H9 (cell line): ENCODE measurements at regions not wholly inside any gene's neighbourhood (a gene's known extent, or its start where the extent isn't known, plus 50 kb on each side); places are given as distances from the start of the nearest gene placed in this dataset.

ENCODE experiments used
- DNase-seq: peaks from one replicate; pipeline ENCODE4 v3.0.0-alpha.2; 2017
- H2AFZ ChIP-seq: one replicate; pipeline ENCODE4 v1.6.1; 2013; ENCODE audit warnings: mild to moderate bottlenecking, low read length, control low read depth, moderate library complexity
- H2AK5ac ChIP-seq: 2 replicates; pipeline ENCODE4 v1.6.1; 2013; ENCODE audit warnings: low read length, control low read depth, mixed read lengths; ENCODE audit not compliant: insufficient read length
- H2BK120ac ChIP-seq: one replicate; pipeline ENCODE4 v1.6.1; 2013; ENCODE audit warnings: low read depth, mild to moderate bottlenecking, low read length, control low read depth, inconsistent platforms; ENCODE audit not compliant: poor library complexity, severe bottlenecking
- H2BK12ac ChIP-seq: 2 replicates; pipeline ENCODE4 v1.6.1; 2013; ENCODE audit warnings: low read length, control low read depth, mixed read lengths, low read depth; ENCODE audit not compliant: insufficient read length
- H2BK15ac ChIP-seq: 2 replicates; pipeline ENCODE4 v1.6.1; 2013; ENCODE audit warnings: low read depth, low read length, control low read depth
- H2BK20ac ChIP-seq: one replicate; pipeline ENCODE4 v1.6.1; 2013; ENCODE audit warnings: low read depth, mild to moderate bottlenecking, low read length, control low read depth, inconsistent platforms; ENCODE audit not compliant: poor library complexity, severe bottlenecking
- H2BK5ac ChIP-seq: 2 replicates; pipeline ENCODE4 v1.6.1; 2013; ENCODE audit warnings: low read length, control low read depth, mixed read lengths; ENCODE audit not compliant: insufficient read length
- H3K14ac ChIP-seq: 2 replicates; pipeline ENCODE4 v1.6.1; 2013; ENCODE audit warnings: low read length, control low read depth; ENCODE audit not compliant: insufficient read depth
- H3K18ac ChIP-seq: 2 replicates; pipeline ENCODE4 v1.6.1; 2013; ENCODE audit warnings: low read depth, mild to moderate bottlenecking, mixed read lengths, low read length, control low read depth; ENCODE audit not compliant: insufficient read length
- H3K23ac ChIP-seq: 2 replicates; pipeline ENCODE4 v1.6.1; 2013; ENCODE audit warnings: low read length, control low read depth, mixed read lengths, low read depth; ENCODE audit not compliant: insufficient read length
- H3K23me2 ChIP-seq: 2 replicates; pipeline ENCODE4 v1.6.1; 2013; ENCODE audit warnings: low read depth, mild to moderate bottlenecking, mixed read lengths, low read length, control low read depth; ENCODE audit not compliant: insufficient read length, poor library complexity, severe bottlenecking
- H3K27ac ChIP-seq: 2 replicates; pipeline ENCODE4 v1.5.1; 2013; ENCODE audit warnings: low read length, control low read depth, mixed read lengths, low read depth; ENCODE audit not compliant: insufficient read length
- H3K27me3 ChIP-seq: 2 replicates; pipeline ENCODE4 v1.6.1; 2013; ENCODE audit warnings: low read length, control low read depth, inconsistent platforms; ENCODE audit not compliant: insufficient read depth
- H3K4ac ChIP-seq: 2 replicates; pipeline ENCODE4 v1.6.1; 2013; ENCODE audit warnings: low read depth, mild to moderate bottlenecking, control low read depth, inconsistent platforms, low read length, moderate library complexity
- H3K4me1 ChIP-seq: 2 replicates; pipeline ENCODE4 v1.6.1; 2013; ENCODE audit warnings: low read length, control low read depth, inconsistent platforms; ENCODE audit not compliant: insufficient read depth
- H3K4me2 ChIP-seq: 2 replicates; pipeline ENCODE4 v1.6.1; 2013; ENCODE audit warnings: low read length, control low read depth, mixed read lengths; ENCODE audit not compliant: insufficient read length, insufficient read depth
- H3K56ac ChIP-seq: 2 replicates; pipeline ENCODE4 v1.6.1; 2013; ENCODE audit warnings: low read depth, mild to moderate bottlenecking, mixed read lengths, low read length, control low read depth; ENCODE audit not compliant: insufficient read length
- H3K79me1 ChIP-seq: 2 replicates; pipeline ENCODE4 v1.6.1; 2013; ENCODE audit warnings: low read depth, mild to moderate bottlenecking, moderate library complexity, low read length, control low read depth, inconsistent platforms; ENCODE audit not compliant: insufficient read depth, poor library complexity, severe bottlenecking
- H3K79me2 ChIP-seq: 2 replicates; pipeline ENCODE4 v1.6.1; 2013; ENCODE audit warnings: low read length, control low read depth, inconsistent platforms; ENCODE audit not compliant: insufficient read depth
- H3K9ac ChIP-seq: 2 replicates; pipeline ENCODE4 v1.6.1; 2013; ENCODE audit warnings: low read length, control low read depth, mixed read lengths; ENCODE audit not compliant: insufficient read length; ENCODE audit errors: extremely low read depth
- H3K9me3 ChIP-seq: one replicate; pipeline ENCODE4 v1.6.1; 2013; ENCODE audit warnings: low read depth, low read length, inconsistent platforms; ENCODE audit not compliant: control insufficient read depth
- H3T11ph ChIP-seq: one replicate; pipeline ENCODE4 v1.6.1; 2013; ENCODE audit warnings: mild to moderate bottlenecking, low read length, control low read depth, inconsistent platforms
- H4K20me1 ChIP-seq: one replicate; pipeline ENCODE4 v1.6.1; 2013; ENCODE audit not compliant: control insufficient read depth, insufficient read length, insufficient read depth
- H4K5ac ChIP-seq: 2 replicates; pipeline ENCODE4 v1.6.1; 2013; ENCODE audit warnings: low read depth, mild to moderate bottlenecking, mixed read lengths, low read length, control low read depth; ENCODE audit not compliant: insufficient read length
- H4K8ac ChIP-seq: replicated peaks from 2 replicates; pipeline ENCODE4 v1.6.1; 2013; ENCODE audit warnings: low read length, control low read depth, mixed read lengths, low read depth; ENCODE audit not compliant: insufficient read length
- H4K91ac ChIP-seq: 2 replicates; pipeline ENCODE4 v1.6.1; 2013; ENCODE audit warnings: low read depth, mild to moderate bottlenecking, moderate library complexity, mixed read lengths, low read length, control low read depth; ENCODE audit not compliant: insufficient read length
- H3K27ac Mint-ChIP-seq, 3 experiments: 2 replicates in 2 of 3; 3 replicates in 1 of 3; pipeline ENCODE4 v1.8.0; 2020 to 2021; ENCODE audit warnings: mixed read lengths in 3 of 3, mild to moderate bottlenecking in 1 of 3, moderate library complexity in 1 of 3
- H3K27me3 Mint-ChIP-seq: 2 replicates; pipeline ENCODE4 v1.8.0; 2021; ENCODE audit warnings: low read depth, mild to moderate bottlenecking, moderate library complexity, mixed read lengths
- H3K36me3 Mint-ChIP-seq, 3 experiments: 2 replicates in 2 of 3; 3 replicates in 1 of 3; pipeline ENCODE4 v1.8.0; 2020 to 2021; ENCODE audit warnings: low read depth in 3 of 3, mixed read lengths in 3 of 3; ENCODE audit not compliant: insufficient read depth in 1 of 3
- H3K4me1 Mint-ChIP-seq, 2 experiments: 2 replicates each; pipeline ENCODE4 v1.8.0; 2020; ENCODE audit warnings: mixed read lengths in 2 of 2
- H3K4me3 Mint-ChIP-seq, 2 experiments: 2 replicates in 1 of 2; 3 replicates in 1 of 2; pipeline ENCODE4 v1.8.0; 2020 to 2021; ENCODE audit warnings: mild to moderate bottlenecking in 2 of 2, mixed read lengths in 2 of 2, moderate library complexity in 1 of 2
- H3K9me3 Mint-ChIP-seq, 2 experiments: 2 replicates in 1 of 2; 3 replicates in 1 of 2; pipeline ENCODE4 v1.8.0; 2020; ENCODE audit warnings: mild to moderate bottlenecking in 2 of 2, mixed read lengths in 2 of 2, moderate library complexity in 1 of 2
- CTCF ChIP-seq: fragments of 200-600 bp; sonication (generic); conservative IDR thresholded peaks from 3 replicates; pipeline ENCODE4 v1.8.0; 2021; ENCODE audit warnings: antibody characterized with exemption, mild to moderate bottlenecking
- WGBS: extraction: QIAGEN DNeasy Blood & Tissue Kit; methylation state at CpG from one replicate; pipeline ENCODE4 v1.1.7; 2013; ENCODE audit warnings: missing lambda C conversion rate, low lambda C conversion rate, mixed read lengths; ENCODE audit not compliant: insufficient read length; ENCODE audit errors: extremely low coverage; 5-methylcytosine and 5-hydroxymethylcytosine counted together

DNA sequence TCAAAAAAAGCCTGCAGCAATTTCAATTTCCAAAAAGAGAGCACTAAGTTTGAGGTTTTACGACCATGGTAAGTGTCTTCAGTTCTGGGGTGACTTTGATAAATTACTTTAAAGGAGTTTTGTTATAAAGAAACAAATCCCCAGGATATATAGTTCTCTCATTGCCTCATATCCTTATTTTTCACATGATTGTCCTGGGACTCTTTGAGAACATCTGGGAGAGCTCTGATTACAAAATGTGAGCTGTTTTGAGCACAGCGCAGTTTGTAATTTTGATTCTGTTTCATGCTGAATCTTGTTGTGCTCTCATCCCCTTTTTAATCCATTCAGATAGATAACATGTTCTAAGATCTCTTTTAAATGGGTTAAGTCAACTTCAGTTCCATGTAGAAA is 67.7 kb upstream of the DCN start:
- Mint-ChIP-seq H3K27me3 (no peaks in the 10 kb centered on the region), H3K36me3 (no peaks in the 10 kb centered on the region), H3K4me1 (no peaks in the 10 kb centered on the region), H3K27ac (no peak overlapping the region), H3K9me3 (no peaks in the 10 kb centered on the region), H3K4me3 (no peak overlapping the region)
- H2BK20ac ChIP-seq: no peak overlapping the region
- no peak overlapping the region for H2AK5ac ChIP-seq
- no CpG with 5 or more reads among the region's 2 CpGs for WGBS
- H2BK120ac ChIP-seq: no peak overlapping the region
- no peaks in the 10 kb centered on the region for H3K23me2 ChIP-seq
- no peaks in the 10 kb centered on the region for H3K79me2 ChIP-seq
- H3K27ac ChIP-seq: no peak overlapping the region
- no peak overlapping the region for H3K23ac ChIP-seq
- H3K9ac ChIP-seq: no peak overlapping the region
- H3K4me2 ChIP-seq: no peak overlapping the region
- no peak overlapping the region for H3K56ac ChIP-seq
- H3K9me3 ChIP-seq: no peaks in the 10 kb centered on the region
- no peak overlapping the region for H3K4ac ChIP-seq
- no peak for TF ChIP-seq CTCF
- H2BK15ac ChIP-seq: no peak overlapping the region
- no peaks in the 10 kb centered on the region for H3K79me1 ChIP-seq
- no peak overlapping the region for H2BK12ac ChIP-seq
- H3K18ac ChIP-seq: no peak overlapping the region
- DNase-seq: no peak
- no peak overlapping the region for H2BK5ac ChIP-seq
- H4K20me1 ChIP-seq: no peaks in the 10 kb centered on the region
- no peaks in the 10 kb centered on the region for H3K4me1 ChIP-seq
- no peak overlapping the region for H4K8ac ChIP-seq
- H2AFZ ChIP-seq: no peak overlapping the region
- no peak overlapping the region for H3K14ac ChIP-seq
- H4K91ac ChIP-seq: no peak overlapping the region
- H3K27me3 ChIP-seq: no peaks in the 10 kb centered on the region
- H4K5ac ChIP-seq: no peak overlapping the region
- H3T11ph ChIP-seq: no peak overlapping the region
